GM12878 (cell line): ENCODE measurements at regions not wholly inside any gene's neighbourhood (a gene's known extent, or its start where the extent isn't known, plus 50 kb on each side); places are given as distances from the start of the nearest gene placed in this dataset.

ENCODE experiments used
- EP300 ChIP-seq, 2 experiments: fragments of 150-350 bp in 1 of 2; IDR thresholded peaks; 2 replicates each; pipeline ENCODE4 v1.6.1; 2011 to 2012; ENCODE audit warnings: low read depth in 2 of 2, low read length in 2 of 2, borderline replicate concordance in 1 of 2, improper control_type of control experiment in 1 of 2, inconsistent platforms in 1 of 2; ENCODE audit not compliant: control insufficient read depth in 1 of 2
- RFX5 ChIP-seq: IDR thresholded peaks from 2 replicates; pipeline ENCODE4 v1.6.1; 2011; ENCODE audit warnings: low read depth, low read length, improper control_type of control experiment
- TAF1 ChIP-seq: IDR thresholded peaks from 2 replicates; pipeline ENCODE4 v1.6.1; 2011; ENCODE audit warnings: mild to moderate bottlenecking, low read depth, low read length, borderline replicate concordance
- ZNF274 ChIP-seq: IDR thresholded peaks from one replicate; pipeline ENCODE4 v1.8.0; 2011; ENCODE audit not compliant: insufficient read length, insufficient read depth
- TF ChIP-seq, protein P1 (sequence below), 3 experiments: IDR thresholded peaks in 2 of 3; conservative IDR thresholded peaks in 1 of 3; 2 replicates each; pipeline ENCODE4 v1.5.1; 2011; ENCODE audit warnings: low read depth in 3 of 3, low read length in 3 of 3, mild to moderate bottlenecking in 3 of 3, control low read depth in 2 of 3, moderate library complexity in 2 of 3, inconsistent platforms in 1 of 3, mixed read lengths in 1 of 3; ENCODE audit not compliant: control insufficient read depth in 2 of 3, insufficient read depth in 1 of 3; ENCODE audit errors: extremely low read depth in 1 of 3
- TF ChIP-seq, protein P2 (sequence below): IDR thresholded peaks from 2 replicates; pipeline ENCODE4 v1.6.1; 2012; ENCODE audit warnings: mild to moderate bottlenecking, low read depth, low read length

DNA sequence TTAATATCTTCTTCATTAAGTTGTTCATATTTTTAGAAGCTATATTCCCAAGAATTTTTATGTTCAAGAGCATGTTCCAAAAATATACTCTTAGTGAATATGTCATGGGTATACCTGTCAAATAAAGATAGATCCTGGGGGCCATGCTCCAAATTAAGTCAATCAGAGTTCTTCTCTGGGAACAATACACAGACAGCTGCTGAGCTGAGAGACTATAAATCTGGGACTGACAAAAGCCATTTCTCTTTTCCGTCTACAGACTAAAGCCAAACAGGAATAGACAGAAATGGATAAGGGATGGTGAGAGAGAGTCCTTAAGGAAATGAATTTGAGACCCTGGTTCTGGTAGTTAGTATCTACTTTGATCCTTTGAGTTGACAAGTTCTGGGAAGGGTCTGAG is 465.1 kb upstream of the RASGRP1 start:
- TF ChIP-seq, protein P1, sequence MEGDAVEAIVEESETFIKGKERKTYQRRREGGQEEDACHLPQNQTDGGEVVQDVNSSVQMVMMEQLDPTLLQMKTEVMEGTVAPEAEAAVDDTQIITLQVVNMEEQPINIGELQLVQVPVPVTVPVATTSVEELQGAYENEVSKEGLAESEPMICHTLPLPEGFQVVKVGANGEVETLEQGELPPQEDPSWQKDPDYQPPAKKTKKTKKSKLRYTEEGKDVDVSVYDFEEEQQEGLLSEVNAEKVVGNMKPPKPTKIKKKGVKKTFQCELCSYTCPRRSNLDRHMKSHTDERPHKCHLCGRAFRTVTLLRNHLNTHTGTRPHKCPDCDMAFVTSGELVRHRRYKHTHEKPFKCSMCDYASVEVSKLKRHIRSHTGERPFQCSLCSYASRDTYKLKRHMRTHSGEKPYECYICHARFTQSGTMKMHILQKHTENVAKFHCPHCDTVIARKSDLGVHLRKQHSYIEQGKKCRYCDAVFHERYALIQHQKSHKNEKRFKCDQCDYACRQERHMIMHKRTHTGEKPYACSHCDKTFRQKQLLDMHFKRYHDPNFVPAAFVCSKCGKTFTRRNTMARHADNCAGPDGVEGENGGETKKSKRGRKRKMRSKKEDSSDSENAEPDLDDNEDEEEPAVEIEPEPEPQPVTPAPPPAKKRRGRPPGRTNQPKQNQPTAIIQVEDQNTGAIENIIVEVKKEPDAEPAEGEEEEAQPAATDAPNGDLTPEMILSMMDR (IDR thresholded peaks at IDR 0.05 in 2 of 3, conservative IDR thresholded peaks at IDR 0.05 in 1 of 3; ENCODE audit: control insufficient read depth in 2 of 3, extremely low read depth in 1 of 3, insufficient read depth in 1 of 3, low read depth in 3 of 3, low read length in 3 of 3), result no peak
- TF ChIP-seq EP300 (IDR thresholded peaks at IDR 0.05; ENCODE audit: borderline replicate concordance in 1 of 2, control insufficient read depth in 1 of 2, low read depth in 2 of 2, low read length in 2 of 2) (no peak), ZNF274 (no peak), TAF1 (no peak), RFX5 (no peak)
- TF ChIP-seq, protein P2, sequence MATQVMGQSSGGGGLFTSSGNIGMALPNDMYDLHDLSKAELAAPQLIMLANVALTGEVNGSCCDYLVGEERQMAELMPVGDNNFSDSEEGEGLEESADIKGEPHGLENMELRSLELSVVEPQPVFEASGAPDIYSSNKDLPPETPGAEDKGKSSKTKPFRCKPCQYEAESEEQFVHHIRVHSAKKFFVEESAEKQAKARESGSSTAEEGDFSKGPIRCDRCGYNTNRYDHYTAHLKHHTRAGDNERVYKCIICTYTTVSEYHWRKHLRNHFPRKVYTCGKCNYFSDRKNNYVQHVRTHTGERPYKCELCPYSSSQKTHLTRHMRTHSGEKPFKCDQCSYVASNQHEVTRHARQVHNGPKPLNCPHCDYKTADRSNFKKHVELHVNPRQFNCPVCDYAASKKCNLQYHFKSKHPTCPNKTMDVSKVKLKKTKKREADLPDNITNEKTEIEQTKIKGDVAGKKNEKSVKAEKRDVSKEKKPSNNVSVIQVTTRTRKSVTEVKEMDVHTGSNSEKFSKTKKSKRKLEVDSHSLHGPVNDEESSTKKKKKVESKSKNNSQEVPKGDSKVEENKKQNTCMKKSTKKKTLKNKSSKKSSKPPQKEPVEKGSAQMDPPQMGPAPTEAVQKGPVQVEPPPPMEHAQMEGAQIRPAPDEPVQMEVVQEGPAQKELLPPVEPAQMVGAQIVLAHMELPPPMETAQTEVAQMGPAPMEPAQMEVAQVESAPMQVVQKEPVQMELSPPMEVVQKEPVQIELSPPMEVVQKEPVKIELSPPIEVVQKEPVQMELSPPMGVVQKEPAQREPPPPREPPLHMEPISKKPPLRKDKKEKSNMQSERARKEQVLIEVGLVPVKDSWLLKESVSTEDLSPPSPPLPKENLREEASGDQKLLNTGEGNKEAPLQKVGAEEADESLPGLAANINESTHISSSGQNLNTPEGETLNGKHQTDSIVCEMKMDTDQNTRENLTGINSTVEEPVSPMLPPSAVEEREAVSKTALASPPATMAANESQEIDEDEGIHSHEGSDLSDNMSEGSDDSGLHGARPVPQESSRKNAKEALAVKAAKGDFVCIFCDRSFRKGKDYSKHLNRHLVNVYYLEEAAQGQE, result no peak
